ENCODE measurements at regions not wholly inside any gene's neighbourhood (a gene's known extent, or its start where the extent isn't known, plus 50 kb on each side); places are given as distances from the start of the nearest gene placed in this dataset.

DNA sequence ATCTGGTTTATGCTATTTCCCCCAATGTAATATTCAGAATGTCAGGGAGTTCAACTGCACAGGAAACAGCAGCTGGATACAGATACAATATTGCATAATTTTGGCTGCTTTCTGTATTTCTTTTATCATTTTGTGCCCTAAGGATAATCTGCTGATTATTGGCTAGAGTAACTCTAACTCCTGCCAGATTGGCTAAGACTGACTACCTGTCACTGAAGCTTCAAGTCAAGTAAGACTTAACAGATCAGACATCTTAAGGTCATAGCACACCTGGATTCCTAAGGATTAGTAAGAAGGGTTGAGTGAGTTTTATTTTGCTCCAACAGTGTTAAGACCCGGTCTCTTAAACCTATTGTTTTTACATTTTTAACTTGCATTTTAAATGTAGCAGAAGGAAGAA is 136.8 kb downstream of the KLF8 start:
- TF ChIP-seq, protein P1, sequence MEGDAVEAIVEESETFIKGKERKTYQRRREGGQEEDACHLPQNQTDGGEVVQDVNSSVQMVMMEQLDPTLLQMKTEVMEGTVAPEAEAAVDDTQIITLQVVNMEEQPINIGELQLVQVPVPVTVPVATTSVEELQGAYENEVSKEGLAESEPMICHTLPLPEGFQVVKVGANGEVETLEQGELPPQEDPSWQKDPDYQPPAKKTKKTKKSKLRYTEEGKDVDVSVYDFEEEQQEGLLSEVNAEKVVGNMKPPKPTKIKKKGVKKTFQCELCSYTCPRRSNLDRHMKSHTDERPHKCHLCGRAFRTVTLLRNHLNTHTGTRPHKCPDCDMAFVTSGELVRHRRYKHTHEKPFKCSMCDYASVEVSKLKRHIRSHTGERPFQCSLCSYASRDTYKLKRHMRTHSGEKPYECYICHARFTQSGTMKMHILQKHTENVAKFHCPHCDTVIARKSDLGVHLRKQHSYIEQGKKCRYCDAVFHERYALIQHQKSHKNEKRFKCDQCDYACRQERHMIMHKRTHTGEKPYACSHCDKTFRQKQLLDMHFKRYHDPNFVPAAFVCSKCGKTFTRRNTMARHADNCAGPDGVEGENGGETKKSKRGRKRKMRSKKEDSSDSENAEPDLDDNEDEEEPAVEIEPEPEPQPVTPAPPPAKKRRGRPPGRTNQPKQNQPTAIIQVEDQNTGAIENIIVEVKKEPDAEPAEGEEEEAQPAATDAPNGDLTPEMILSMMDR (IDR thresholded peaks at IDR 0.05): no peak
- no peak for TF ChIP-seq POLR2A (IDR thresholded peaks at IDR 0.05)
- no peak for TF ChIP-seq EP300 (IDR thresholded peaks at IDR 0.05)
